HEK293T (cell line): ENCODE measurements at regions not wholly inside any gene's neighbourhood (a gene's known extent, or its start where the extent isn't known, plus 50 kb on each side); places are given as distances from the start of the nearest gene placed in this dataset.

Source experiments
- BHLHE40 ChIP-seq: fragments of 450-650 bp; IDR thresholded peaks from 2 replicates; pipeline ENCODE4 v1.6.1; 2016; ENCODE audit warnings: mild to moderate bottlenecking, moderate library complexity, borderline replicate concordance
- ELF4 ChIP-seq: fragments of 450-650 bp; IDR thresholded peaks from 2 replicates; pipeline ENCODE4 v1.6.1; 2017; ENCODE audit warnings: antibody characterized with exemption
- FOXA1 ChIP-seq: fragments of 450-650 bp; IDR thresholded peaks from 2 replicates; pipeline ENCODE4 v1.6.1; 2016; ENCODE audit warnings: mild to moderate bottlenecking
- FOXK2 ChIP-seq: fragments of 450-650 bp; IDR thresholded peaks from 2 replicates; pipeline ENCODE4 v1.6.1; 2016; ENCODE audit warnings: mild to moderate bottlenecking
- FOXM1 ChIP-seq: fragments of 450-650 bp; IDR thresholded peaks from 2 replicates; pipeline ENCODE4 v1.6.1; 2017; ENCODE audit warnings: mild to moderate bottlenecking, borderline replicate concordance
- L3MBTL2 ChIP-seq: fragments of 450-650 bp; conservative IDR thresholded peaks from 2 replicates; pipeline ENCODE4 v1.6.1; 2016; ENCODE audit warnings: mild to moderate bottlenecking
- LEF1 ChIP-seq: fragments of 450-650 bp; IDR thresholded peaks from 2 replicates; pipeline ENCODE4 v1.6.1; 2017; ENCODE audit warnings: mild to moderate bottlenecking, borderline replicate concordance
- NFRKB ChIP-seq: fragments of 450-650 bp; IDR thresholded peaks from 2 replicates; pipeline ENCODE4 v1.6.1; 2016; ENCODE audit warnings: mild to moderate bottlenecking, moderate library complexity
- SP1 ChIP-seq: fragments of 450-650 bp; IDR thresholded peaks from 2 replicates; pipeline ENCODE4 v1.6.1; 2017
- SUZ12 ChIP-seq: fragments of 450-650 bp; IDR thresholded peaks from 2 replicates; pipeline ENCODE4 v1.6.1; 2016; ENCODE audit warnings: mild to moderate bottlenecking
- TARDBP ChIP-seq: fragments of 450-650 bp; IDR thresholded peaks from 2 replicates; pipeline ENCODE4 v1.6.1; 2016
- TF ChIP-seq, protein P1 (sequence below): fragments of 450-650 bp; IDR thresholded peaks from 2 replicates; pipeline ENCODE4 v1.6.1; 2016

GRCh38 chr10:65528986-65529385 lies 1396.8 kb upstream of the LRRTM3 start:
- TF ChIP-seq L3MBTL2 (no peak), FOXA1 (no peak), SP1 (no peak), TARDBP (no peak), NFRKB (no peak), SUZ12 (no peak), FOXK2 (no peak), BHLHE40 (no peak), LEF1 (no peak), FOXM1 (no peak), ELF4 (no peak)
- TF ChIP-seq, protein P1, sequence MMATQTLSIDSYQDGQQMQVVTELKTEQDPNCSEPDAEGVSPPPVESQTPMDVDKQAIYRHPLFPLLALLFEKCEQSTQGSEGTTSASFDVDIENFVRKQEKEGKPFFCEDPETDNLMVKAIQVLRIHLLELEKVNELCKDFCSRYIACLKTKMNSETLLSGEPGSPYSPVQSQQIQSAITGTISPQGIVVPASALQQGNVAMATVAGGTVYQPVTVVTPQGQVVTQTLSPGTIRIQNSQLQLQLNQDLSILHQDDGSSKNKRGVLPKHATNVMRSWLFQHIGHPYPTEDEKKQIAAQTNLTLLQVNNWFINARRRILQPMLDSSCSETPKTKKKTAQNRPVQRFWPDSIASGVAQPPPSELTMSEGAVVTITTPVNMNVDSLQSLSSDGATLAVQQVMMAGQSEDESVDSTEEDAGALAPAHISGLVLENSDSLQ: no peak
